Nephron (organoid): ENCODE measurements at regions not wholly inside any gene's neighbourhood (a gene's known extent, or its start where the extent isn't known, plus 50 kb on each side); places are given as distances from the start of the nearest gene placed in this dataset.
"Not testable (repeated sequence)": the region's sequence is repeated elsewhere in the genome, so short reads cannot be mapped to it uniquely, and the experiment has no call there.

ENCODE experiments used
- H3K27ac Mint-ChIP-seq, 3 experiments: 2 replicates each; pipeline ENCODE4 v1.8.0; 2020; ENCODE audit warnings: mixed read lengths in 3 of 3, mild to moderate bottlenecking in 2 of 3, moderate library complexity in 1 of 3
- H3K27me3 Mint-ChIP-seq: 2 replicates; pipeline ENCODE4 v1.8.0; 2021; ENCODE audit warnings: low read depth, mild to moderate bottlenecking, moderate library complexity, mixed read lengths
- H3K36me3 Mint-ChIP-seq: 2 replicates; pipeline ENCODE4 v1.8.0; 2020; ENCODE audit warnings: low read depth, mixed read lengths
- H3K4me1 Mint-ChIP-seq: 2 replicates; pipeline ENCODE4 v1.8.0; 2020; ENCODE audit warnings: mixed read lengths
- H3K4me3 Mint-ChIP-seq, 3 experiments: 2 replicates each; pipeline ENCODE4 v1.8.0; 2020; ENCODE audit warnings: mild to moderate bottlenecking in 3 of 3, mixed read lengths in 3 of 3, moderate library complexity in 2 of 3
- H3K9me3 Mint-ChIP-seq: 2 replicates; pipeline ENCODE4 v1.8.0; 2020; ENCODE audit warnings: mixed read lengths
- TF ChIP-seq, protein P1 (sequence below), 3 experiments: fragments of 200-600 bp; sonication (generic); IDR thresholded peaks; one replicate each; pipeline ENCODE4 v1.5.0; 2021; ENCODE audit warnings: antibody characterized with exemption in 3 of 3; ENCODE audit not compliant: unreplicated experiment in 3 of 3

DNA sequence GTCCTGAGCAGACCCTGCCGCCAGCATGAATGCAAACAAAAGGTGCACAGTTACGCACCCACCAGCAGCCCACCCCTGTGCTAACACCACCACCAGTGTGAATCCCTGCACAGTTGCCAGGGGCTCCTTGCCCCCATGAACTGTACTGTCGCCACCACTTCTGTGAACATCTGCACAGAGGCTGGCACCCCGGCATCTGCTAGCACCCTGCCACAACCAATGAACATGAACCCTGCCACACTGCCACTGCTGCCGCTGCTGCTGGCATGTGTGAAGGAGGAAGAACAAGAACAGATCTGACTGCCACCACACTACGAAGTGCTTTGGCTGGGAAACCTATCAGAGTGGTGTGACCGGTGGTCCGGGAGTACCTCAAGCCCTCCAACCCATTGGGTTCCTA is 261.3 kb downstream of the PARM1 start:
- TF ChIP-seq, protein P1, sequence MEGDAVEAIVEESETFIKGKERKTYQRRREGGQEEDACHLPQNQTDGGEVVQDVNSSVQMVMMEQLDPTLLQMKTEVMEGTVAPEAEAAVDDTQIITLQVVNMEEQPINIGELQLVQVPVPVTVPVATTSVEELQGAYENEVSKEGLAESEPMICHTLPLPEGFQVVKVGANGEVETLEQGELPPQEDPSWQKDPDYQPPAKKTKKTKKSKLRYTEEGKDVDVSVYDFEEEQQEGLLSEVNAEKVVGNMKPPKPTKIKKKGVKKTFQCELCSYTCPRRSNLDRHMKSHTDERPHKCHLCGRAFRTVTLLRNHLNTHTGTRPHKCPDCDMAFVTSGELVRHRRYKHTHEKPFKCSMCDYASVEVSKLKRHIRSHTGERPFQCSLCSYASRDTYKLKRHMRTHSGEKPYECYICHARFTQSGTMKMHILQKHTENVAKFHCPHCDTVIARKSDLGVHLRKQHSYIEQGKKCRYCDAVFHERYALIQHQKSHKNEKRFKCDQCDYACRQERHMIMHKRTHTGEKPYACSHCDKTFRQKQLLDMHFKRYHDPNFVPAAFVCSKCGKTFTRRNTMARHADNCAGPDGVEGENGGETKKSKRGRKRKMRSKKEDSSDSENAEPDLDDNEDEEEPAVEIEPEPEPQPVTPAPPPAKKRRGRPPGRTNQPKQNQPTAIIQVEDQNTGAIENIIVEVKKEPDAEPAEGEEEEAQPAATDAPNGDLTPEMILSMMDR (IDR thresholded peaks at IDR 0.05; ENCODE audit: unreplicated experiment in 3 of 3) = no peak
- Mint-ChIP-seq H3K4me3 (no peak overlapping the region), H3K4me1 (peaks cover 12% of the 10 kb centered on the region), H3K27ac (no peak overlapping the region), H3K9me3 (peaks cover 9% of the 10 kb centered on the region), H3K27me3 (peaks cover 3% of the 10 kb centered on the region), H3K36me3 (no peaks in the 10 kb centered on the region)

GRCh38 chr4:75192182-75192581 is 259.3 kb downstream of the PARM1 start:
- not testable (repeated sequence) for H3K4me3 Mint-ChIP-seq, H3K36me3 Mint-ChIP-seq, H3K9me3 Mint-ChIP-seq, H3K27me3 Mint-ChIP-seq, H3K27ac Mint-ChIP-seq
- peaks cover 19% of the 10 kb centered on the region for H3K4me1 Mint-ChIP-seq

DNA sequence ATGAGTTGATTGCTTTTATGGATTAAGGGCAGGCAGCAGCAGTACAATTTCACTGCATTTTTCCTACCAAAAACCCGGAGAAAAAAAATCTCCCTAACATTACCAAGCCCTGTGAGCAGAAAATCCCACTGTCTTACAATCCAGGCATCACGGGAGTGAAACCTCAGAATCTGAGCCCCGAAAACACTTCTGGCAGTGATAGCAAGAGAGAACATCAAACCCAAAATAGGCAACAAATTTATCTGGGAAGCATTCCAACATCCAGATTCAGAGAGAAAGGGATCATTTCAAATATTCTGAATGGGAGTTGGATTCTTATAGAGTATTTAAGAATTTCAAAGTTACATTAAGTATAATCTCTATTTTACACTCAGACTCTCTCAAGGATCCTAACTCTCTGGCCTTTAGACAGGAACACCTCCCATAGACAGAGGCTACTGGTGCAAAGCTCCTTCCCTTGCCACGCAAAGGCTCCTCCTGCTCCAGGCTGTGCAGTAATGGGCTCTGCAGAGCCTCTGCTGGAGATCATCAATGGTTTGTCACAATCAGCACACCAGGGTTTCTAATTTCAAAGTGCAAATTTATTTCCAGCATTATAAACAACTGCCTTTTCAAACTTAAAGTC is 256.9 kb downstream of the PARM1 start:
- Mint-ChIP-seq H3K4me3 (no peak overlapping the region), H3K27me3 (peaks cover 3% of the 10 kb centered on the region), H3K36me3 (no peaks in the 10 kb centered on the region), H3K9me3 (peaks cover 10% of the 10 kb centered on the region), H3K27ac (peak overlapping the region in 2 of 3 experiments; percentile 39 to 72), H3K4me1 (peaks cover 19% of the 10 kb centered on the region)
- TF ChIP-seq, protein P1 (IDR thresholded peaks at IDR 0.05; ENCODE audit: unreplicated experiment in 3 of 3) = no peak

- H3K27me3 Mint-ChIP-seq = no peaks in the 10 kb centered on the region
- no peak overlapping the region for H3K27ac Mint-ChIP-seq
- no peaks in the 10 kb centered on the region for H3K36me3 Mint-ChIP-seq
- H3K9me3 Mint-ChIP-seq = peaks cover 37% of the 10 kb centered on the region
- TF ChIP-seq, protein P1 (IDR thresholded peaks at IDR 0.05; ENCODE audit: unreplicated experiment in 3 of 3) = no peak
- H3K4me3 Mint-ChIP-seq = no peak overlapping the region
- H3K4me1 Mint-ChIP-seq = no peaks in the 10 kb centered on the region
These were observed 248.2 kb downstream of the PARM1 start for GRCh38 chr4:75180790-75181776.

GRCh38 chr4:75180217-75180616 is 247.3 kb downstream of the PARM1 start:
- peaks cover 29% of the 10 kb centered on the region for H3K9me3 Mint-ChIP-seq
- H3K4me1 Mint-ChIP-seq = no peaks in the 10 kb centered on the region
- H3K27ac Mint-ChIP-seq = no peak overlapping the region
- TF ChIP-seq, protein P1 (IDR thresholded peaks at IDR 0.05; ENCODE audit: unreplicated experiment in 3 of 3) = no peak
- H3K36me3 Mint-ChIP-seq = no peaks in the 10 kb centered on the region
- no peaks in the 10 kb centered on the region for H3K27me3 Mint-ChIP-seq
- no peak overlapping the region for H3K4me3 Mint-ChIP-seq

- H3K9me3 Mint-ChIP-seq = peaks cover 24% of the 10 kb centered on the region
- H3K36me3 Mint-ChIP-seq = no peaks in the 10 kb centered on the region
- TF ChIP-seq, protein P1 (IDR thresholded peaks at IDR 0.05; ENCODE audit: unreplicated experiment in 3 of 3) = no peak
- H3K4me3 Mint-ChIP-seq = no peak overlapping the region
- H3K27ac Mint-ChIP-seq = no peak overlapping the region
- H3K4me1 Mint-ChIP-seq = no peaks in the 10 kb centered on the region
- no peaks in the 10 kb centered on the region for H3K27me3 Mint-ChIP-seq
These were observed 246.6 kb downstream of the PARM1 start for GRCh38 chr4:75179510-75179909.
